Coronary artery (tissue), 2 donors: ENCODE measurements at regions not wholly inside any gene's neighbourhood (a gene's known extent, or its start where the extent isn't known, plus 50 kb on each side); places are given as distances from the start of the nearest gene placed in this dataset.

Experiments used
- DNase-seq: peaks from one replicate; pipeline ENCODE4 v3.0.0-alpha.2; 2017; ENCODE audit warnings: low spot score
- H3K27ac ChIP-seq, 2 donors: fragments of 200-600 bp; sonication (generic); one replicate each; pipeline ENCODE4 v1.5.1; 2016 to 2019
- H3K4me3 ChIP-seq: fragments of 200-600 bp; sonication (generic); 2 replicates; pipeline ENCODE4 v1.5.1; 2016; ENCODE audit warnings: mild to moderate bottlenecking, moderate library complexity
- TF ChIP-seq, protein P1 (sequence below): fragments of 200-600 bp; sonication (generic); IDR thresholded peaks from one replicate; pipeline ENCODE4 v1.5.1; 2019; ENCODE audit warnings: antibody characterized with exemption

DNA sequence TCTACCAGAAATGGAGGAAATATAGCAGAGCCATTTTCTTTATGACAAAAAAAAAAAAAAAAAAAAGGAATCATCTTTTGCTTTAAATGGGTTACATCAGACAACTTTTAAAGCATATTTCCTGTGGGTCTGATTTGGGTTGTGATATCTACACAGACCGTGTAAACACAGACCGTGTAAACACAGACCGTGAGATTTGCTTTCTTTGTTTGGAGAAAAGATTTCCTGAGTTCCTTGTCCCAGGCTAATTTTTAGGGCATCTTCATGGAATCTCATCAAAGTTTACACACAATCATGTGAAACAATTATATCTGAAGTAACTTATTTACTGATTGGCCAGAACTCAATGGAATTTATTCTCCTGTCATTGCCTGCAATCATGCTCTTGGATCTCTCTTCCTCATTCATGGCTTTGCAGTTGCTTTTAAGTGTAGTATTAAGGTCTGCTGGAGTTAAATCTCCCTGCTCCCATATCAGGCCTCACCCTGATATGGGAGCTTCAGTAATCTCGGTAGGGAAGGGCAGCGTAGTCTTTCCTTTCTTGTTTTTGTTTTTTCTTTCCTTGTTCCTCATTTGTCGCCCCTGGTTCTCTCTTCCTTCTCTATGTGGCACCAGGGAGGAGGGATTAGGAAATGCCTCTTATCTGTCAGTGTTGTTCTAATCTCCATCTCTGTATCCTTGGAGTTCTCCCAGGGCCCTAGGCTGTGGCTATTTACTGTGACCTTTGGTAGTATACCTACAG, 248.6 kb upstream of the JADE1 start:
- Histone ChIP-seq H3K27ac (no peak overlapping the region), H3K4me3 (no peak overlapping the region)
- no peak for DNase-seq
- TF ChIP-seq, protein P1, sequence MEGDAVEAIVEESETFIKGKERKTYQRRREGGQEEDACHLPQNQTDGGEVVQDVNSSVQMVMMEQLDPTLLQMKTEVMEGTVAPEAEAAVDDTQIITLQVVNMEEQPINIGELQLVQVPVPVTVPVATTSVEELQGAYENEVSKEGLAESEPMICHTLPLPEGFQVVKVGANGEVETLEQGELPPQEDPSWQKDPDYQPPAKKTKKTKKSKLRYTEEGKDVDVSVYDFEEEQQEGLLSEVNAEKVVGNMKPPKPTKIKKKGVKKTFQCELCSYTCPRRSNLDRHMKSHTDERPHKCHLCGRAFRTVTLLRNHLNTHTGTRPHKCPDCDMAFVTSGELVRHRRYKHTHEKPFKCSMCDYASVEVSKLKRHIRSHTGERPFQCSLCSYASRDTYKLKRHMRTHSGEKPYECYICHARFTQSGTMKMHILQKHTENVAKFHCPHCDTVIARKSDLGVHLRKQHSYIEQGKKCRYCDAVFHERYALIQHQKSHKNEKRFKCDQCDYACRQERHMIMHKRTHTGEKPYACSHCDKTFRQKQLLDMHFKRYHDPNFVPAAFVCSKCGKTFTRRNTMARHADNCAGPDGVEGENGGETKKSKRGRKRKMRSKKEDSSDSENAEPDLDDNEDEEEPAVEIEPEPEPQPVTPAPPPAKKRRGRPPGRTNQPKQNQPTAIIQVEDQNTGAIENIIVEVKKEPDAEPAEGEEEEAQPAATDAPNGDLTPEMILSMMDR, result no peak

DNA sequence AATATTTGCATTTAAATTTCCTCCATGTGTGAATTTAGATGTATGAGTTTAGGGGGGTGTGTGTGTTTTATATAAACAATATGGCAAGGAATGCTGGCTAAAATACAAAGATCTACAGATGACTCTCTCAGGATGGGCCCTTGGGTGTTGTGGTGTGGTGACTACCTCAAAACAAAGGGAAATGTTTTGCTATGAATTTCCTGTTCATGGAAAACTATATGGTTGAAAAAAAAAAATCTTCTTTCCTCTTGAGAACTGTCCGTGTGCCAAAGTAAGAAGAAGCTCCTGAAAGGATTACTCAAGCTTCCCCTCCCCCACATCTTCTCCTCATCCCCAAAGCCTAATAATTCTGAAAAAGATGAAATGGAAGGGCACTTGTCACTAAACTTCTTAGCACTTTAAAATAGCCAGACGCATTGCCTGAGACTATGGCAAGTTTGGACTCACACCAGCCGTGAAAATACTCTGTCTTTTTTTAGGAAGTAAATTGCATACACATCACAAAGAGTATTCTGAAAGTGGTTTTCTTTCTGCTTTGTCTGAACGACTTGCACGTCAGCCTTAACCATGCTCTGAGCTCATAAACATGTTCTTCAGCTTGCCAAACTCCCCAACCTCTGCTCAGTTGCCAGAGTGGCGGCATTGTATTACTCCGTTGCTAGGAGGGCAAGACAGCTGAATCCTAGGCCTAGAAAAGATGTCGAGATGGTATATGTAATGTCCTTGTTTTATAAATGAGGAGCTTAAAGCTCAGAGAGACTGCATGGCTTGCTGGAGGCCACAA, 250.4 kb upstream of the JADE1 start:
- DNase-seq, result no peak
- TF ChIP-seq, protein P1, result no peak
- Histone ChIP-seq H3K4me3 (no peak overlapping the region), H3K27ac (peak overlapping the region in 1 of 2 donors; percentile 43)

DNA sequence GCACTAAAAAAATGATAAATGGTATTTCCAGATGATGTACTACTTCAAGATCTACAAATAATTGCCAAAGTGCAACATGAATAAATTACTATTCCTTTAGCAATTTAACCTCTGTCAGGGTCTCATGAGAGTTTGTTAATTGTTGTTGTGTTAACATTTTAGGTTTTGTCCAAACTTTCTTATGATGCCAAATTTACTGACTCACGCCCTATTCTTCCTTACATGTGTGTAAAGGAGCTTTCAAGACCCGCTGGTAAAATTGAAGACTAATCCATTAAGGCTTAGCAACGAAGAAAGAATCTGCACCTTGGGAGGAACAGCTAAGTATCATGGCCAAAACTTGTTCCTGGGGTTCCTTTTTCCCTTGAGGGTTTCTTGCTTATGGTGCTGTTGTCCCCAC, 252.7 kb upstream of the JADE1 start:
- H3K4me3 ChIP-seq, result no peak overlapping the region
- TF ChIP-seq, protein P1, result no peak
- DNase-seq, result no peak
- no peak overlapping the region for H3K27ac ChIP-seq

DNA sequence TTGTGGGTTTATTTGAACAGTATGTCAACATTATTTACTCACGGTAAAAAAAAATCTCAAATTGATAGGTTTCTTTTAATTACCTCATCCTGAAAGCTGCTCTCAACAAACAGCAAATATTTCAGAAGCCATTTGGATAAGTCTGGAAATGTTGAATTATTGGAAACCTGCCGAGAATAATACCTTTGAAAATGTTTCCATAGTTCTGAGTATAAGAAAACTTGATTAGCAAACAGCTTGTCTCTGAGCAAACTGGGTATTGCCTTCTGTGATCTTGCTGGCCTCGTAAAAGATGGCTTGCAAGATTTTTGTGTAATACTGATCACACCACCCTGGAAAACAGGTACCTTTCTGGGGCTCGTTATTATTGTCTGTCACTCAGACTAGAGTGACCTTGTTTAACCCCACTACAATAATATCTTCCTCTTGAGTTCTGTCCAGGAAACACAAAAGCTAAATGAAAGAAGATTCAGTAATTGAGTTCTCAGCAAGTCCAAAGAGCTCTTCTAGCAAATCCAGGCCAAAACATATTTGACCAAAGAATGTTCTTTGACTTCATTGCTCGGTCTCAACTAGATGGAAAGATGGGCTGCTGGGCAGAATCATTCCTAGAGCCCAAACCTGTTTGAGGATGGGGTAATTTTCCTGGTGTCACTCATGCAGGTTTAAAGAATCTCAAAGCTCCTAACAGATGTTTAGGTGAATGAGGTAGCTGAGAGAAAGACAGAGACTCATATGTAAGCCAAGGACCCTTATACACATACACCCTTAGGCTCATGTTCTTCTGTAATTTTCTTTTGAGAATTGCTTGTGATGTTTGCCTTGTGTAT, 255.6 kb upstream of the JADE1 start:
- DNase-seq, result no peak
- H3K4me3 ChIP-seq, result peak overlapping the region; percentile 76
- TF ChIP-seq, protein P1, result no peak
- peak overlapping the region; percentile 88 for H3K27ac ChIP-seq

DNA sequence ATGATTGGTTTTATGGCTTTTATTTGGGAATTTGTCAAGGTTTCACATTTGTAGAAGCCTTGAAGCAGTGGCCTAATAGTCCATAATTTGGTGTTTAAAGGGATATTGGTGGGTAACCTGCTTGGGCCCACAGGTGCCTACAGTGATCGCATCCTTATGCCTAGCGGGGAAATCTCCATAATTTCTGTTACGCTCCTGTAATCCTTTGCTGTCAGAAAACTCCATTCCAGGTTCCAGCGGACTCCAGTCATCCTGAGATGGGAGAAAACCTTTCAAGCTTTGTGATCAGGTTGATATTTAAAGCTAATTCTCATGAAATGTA, 257.0 kb upstream of the JADE1 start:
- TF ChIP-seq, protein P1, result no peak
- no peak for DNase-seq
- H3K27ac ChIP-seq, result peak overlapping the region; percentile 88

DNA sequence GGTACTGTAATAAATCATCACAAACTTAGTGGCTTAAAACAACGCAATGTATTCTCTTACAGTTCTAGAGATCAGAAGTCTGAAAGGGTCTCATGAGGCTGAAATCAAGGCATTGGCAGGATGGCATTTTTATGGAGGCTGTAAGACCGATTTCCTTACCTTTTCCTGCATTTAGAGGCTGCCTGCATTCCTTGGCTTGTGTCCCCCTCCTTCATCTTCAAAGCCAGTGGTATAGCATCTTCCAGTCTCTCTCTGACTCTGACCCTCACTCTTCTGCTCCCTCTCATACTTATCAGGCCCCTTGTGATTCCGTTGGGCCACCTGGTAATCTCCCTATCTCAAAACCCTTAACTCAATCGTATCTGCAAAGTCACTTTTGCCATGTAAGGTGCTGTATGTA, 258.2 kb upstream of the JADE1 start:
- no peak for DNase-seq

More for the DNA sequence above, 257.0 kb upstream of the JADE1 start:
- peak overlapping the region; percentile 76 for H3K4me3 ChIP-seq

More for the DNA sequence above, 258.2 kb upstream of the JADE1 start:
- TF ChIP-seq, protein P1, result no peak
- no peak overlapping the region for H3K4me3 ChIP-seq
- no peak overlapping the region for H3K27ac ChIP-seq
